ENCODE measurements at regions not wholly inside any gene's neighbourhood (a gene's known extent, or its start where the extent isn't known, plus 50 kb on each side); places are given as distances from the start of the nearest gene placed in this dataset.

DNA sequence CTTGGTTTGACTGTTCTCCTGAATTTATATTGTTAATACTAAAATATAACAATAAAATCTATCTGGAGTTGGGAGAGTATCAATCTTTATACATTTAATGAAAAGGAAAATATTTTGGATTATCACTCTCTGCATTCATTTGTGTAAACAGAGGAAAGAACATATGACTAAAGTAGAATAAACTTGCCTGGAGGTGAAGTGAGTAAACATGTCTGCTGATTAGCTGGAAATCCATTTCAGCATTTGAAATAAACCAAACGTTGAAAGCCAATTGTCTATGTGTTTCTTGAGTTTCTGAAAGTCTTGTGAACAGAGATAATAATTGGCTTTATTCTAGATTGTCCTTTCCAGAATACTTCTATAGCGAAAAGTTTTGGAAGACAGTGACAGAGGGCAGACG lies 776.2 kb downstream of the SEMA5A start:
- no peak overlapping the region for H3K27ac ChIP-seq (ENCODE audit: low read depth, low read length)
- H3K4me3 ChIP-seq (ENCODE audit: low read length in 3 of 3) = no peak overlapping the region

DNA sequence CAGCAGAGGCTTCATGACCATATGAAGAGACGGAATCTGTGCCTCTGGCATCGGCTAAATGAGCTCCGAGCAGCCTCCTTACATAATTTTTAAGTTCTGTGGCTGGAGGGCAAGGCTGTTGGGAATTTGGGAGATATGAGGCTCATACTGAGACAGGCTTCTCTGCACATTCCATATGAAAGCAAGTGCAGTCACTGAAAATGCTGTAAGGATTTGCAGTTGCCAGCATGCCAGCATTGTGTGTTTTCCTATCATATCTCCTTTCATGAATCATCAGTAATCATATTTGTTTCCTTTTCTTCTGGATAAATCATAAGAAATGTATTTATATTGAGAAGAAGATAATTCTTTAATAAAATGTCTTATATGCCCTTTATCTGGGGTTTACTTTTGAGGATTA lies 775.4 kb downstream of the SEMA5A start:
- no peaks in the 10 kb centered on the region for H3K4me1 ChIP-seq (ENCODE audit: control insufficient read depth in 3 of 3, insufficient read depth in 3 of 3, low read length in 3 of 3)
- no peak overlapping the region for H3K4me3 ChIP-seq (ENCODE audit: low read length in 3 of 3)
- no peak overlapping the region for H3K27ac ChIP-seq (ENCODE audit: low read depth, low read length)
- H3K36me3 ChIP-seq (ENCODE audit: control insufficient read depth in 3 of 3, insufficient read depth in 3 of 3, low read length in 3 of 3) = no peaks in the 10 kb centered on the region
- no peak overlapping the region for H3K9ac ChIP-seq (ENCODE audit: low read depth in 1 of 3, low read length in 3 of 3)
- no peaks in the 10 kb centered on the region for H3K9me3 ChIP-seq (ENCODE audit: control insufficient read depth in 3 of 3, low read length in 3 of 3)
- H3K27me3 ChIP-seq (ENCODE audit: control insufficient read depth in 3 of 3, insufficient read depth in 3 of 3, low read length in 3 of 3) = no peaks in the 10 kb centered on the region

More for the DNA sequence above, 776.2 kb downstream of the SEMA5A start:
- no peaks in the 10 kb centered on the region for H3K9me3 ChIP-seq (ENCODE audit: control insufficient read depth in 3 of 3, low read length in 3 of 3)
- no peaks in the 10 kb centered on the region for H3K4me1 ChIP-seq (ENCODE audit: control insufficient read depth in 3 of 3, insufficient read depth in 3 of 3, low read length in 3 of 3)
- no peaks in the 10 kb centered on the region for H3K27me3 ChIP-seq (ENCODE audit: control insufficient read depth in 3 of 3, insufficient read depth in 3 of 3, low read length in 3 of 3)
- H3K36me3 ChIP-seq (ENCODE audit: control insufficient read depth in 3 of 3, insufficient read depth in 3 of 3, low read length in 3 of 3) = no peaks in the 10 kb centered on the region
- H3K9ac ChIP-seq (ENCODE audit: low read depth in 1 of 3, low read length in 3 of 3) = no peak overlapping the region

DNA sequence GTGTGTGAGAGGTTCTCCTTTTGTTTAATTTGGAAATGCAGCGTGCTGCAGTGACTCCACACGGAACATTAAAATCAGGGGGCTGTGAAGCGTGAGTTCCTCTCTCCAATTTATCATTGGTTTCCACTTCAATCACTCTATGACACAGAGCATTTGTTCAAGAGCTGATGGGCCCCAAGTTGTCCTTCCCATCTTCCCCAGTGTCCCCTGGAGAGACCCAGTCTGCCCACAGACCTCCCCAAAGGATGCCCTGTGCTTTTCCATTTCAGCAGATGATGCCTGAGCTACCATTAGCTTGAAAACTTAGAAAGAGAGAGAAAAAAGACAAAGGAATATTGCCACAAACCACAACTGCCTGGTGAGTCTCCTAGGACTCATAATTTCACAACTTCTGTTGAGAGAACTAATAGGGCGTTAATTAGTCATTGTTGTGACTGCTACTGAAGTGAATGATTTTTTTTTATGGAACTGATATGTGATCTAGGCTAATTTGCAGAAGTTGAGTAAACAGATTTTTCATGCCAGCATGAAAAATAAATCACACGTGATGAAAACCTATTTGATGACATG lies 772.7 kb downstream of the SEMA5A start:
- no peak overlapping the region for H3K9ac ChIP-seq (ENCODE audit: low read depth in 1 of 3, low read length in 3 of 3)
- no peak overlapping the region for H3K4me3 ChIP-seq (ENCODE audit: low read length in 3 of 3)
- H3K4me1 ChIP-seq (ENCODE audit: control insufficient read depth in 3 of 3, insufficient read depth in 3 of 3, low read length in 3 of 3) = no peaks in the 10 kb centered on the region
- H3K36me3 ChIP-seq (ENCODE audit: control insufficient read depth in 3 of 3, insufficient read depth in 3 of 3, low read length in 3 of 3) = no peaks in the 10 kb centered on the region
- no peaks in the 10 kb centered on the region for H3K9me3 ChIP-seq (ENCODE audit: control insufficient read depth in 3 of 3, low read length in 3 of 3)
- no peak overlapping the region for H3K27ac ChIP-seq (ENCODE audit: low read depth, low read length)
- H3K27me3 ChIP-seq (ENCODE audit: control insufficient read depth in 3 of 3, insufficient read depth in 3 of 3, low read length in 3 of 3) = no peaks in the 10 kb centered on the region

DNA sequence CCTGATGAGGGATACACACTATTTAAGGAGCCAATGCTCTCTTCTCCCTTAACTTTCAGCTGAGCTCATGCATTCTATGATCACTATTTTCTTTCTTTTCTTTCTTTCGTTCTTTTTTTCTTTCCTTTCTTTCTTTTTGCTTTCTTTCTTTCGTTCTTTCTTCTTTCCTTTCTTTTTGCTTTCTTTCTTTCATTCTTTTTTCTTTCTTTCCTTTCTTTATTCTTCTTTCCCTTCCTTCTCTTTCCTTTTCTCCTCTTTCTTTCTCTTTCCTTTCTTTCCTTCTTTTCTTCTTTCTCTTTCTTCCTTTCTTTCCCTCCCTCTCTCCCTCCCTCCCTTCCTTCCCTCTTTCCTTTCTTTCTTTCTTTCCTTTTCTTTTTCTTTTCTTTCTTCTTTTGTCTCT lies 761.2 kb downstream of the SEMA5A start:
- H3K4me1 ChIP-seq (ENCODE audit: control insufficient read depth in 3 of 3, insufficient read depth in 3 of 3, low read length in 3 of 3) = no peaks in the 10 kb centered on the region
- H3K36me3 ChIP-seq (ENCODE audit: control insufficient read depth in 3 of 3, insufficient read depth in 3 of 3, low read length in 3 of 3) = no peaks in the 10 kb centered on the region
- H3K27me3 ChIP-seq (ENCODE audit: control insufficient read depth in 3 of 3, insufficient read depth in 3 of 3, low read length in 3 of 3) = no peaks in the 10 kb centered on the region
- no peak overlapping the region for H3K4me3 ChIP-seq (ENCODE audit: low read length in 3 of 3)
- H3K9ac ChIP-seq (ENCODE audit: low read depth in 1 of 3, low read length in 3 of 3) = no peak overlapping the region
- H3K9me3 ChIP-seq (ENCODE audit: control insufficient read depth in 3 of 3, low read length in 3 of 3) = no peaks in the 10 kb centered on the region
- no peak overlapping the region for H3K27ac ChIP-seq (ENCODE audit: low read depth, low read length)

DNA sequence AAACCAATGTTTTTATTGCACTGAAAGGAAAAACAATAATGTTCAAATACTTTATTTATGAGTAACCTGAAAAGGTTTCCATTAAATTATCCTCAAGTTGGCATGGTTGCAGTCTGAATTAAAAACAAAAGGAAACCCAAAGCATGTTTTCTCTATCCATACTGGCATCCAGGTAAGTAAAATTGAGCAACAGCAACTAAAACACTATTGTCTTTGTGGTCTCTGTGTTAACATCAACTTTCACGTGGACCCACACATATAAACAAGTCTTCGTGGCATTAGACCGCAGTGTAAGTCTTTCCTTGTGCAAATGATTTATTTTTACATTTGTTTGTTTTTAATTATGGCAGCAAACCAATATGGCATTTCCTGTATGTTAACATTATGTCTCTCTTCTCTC lies 757.6 kb downstream of the SEMA5A start:
- Histone ChIP-seq H3K27me3 (ENCODE audit: control insufficient read depth in 3 of 3, insufficient read depth in 3 of 3, low read length in 3 of 3) (no peaks in the 10 kb centered on the region), H3K9me3 (ENCODE audit: control insufficient read depth in 3 of 3, low read length in 3 of 3) (no peaks in the 10 kb centered on the region), H3K36me3 (ENCODE audit: control insufficient read depth in 3 of 3, insufficient read depth in 3 of 3, low read length in 3 of 3) (no peaks in the 10 kb centered on the region), H3K4me1 (ENCODE audit: control insufficient read depth in 3 of 3, insufficient read depth in 3 of 3, low read length in 3 of 3) (no peaks in the 10 kb centered on the region), H3K27ac (ENCODE audit: low read depth, low read length) (no peak overlapping the region), H3K4me3 (ENCODE audit: low read length in 3 of 3) (no peak overlapping the region), H3K9ac (ENCODE audit: low read depth in 1 of 3, low read length in 3 of 3) (no peak overlapping the region)

DNA sequence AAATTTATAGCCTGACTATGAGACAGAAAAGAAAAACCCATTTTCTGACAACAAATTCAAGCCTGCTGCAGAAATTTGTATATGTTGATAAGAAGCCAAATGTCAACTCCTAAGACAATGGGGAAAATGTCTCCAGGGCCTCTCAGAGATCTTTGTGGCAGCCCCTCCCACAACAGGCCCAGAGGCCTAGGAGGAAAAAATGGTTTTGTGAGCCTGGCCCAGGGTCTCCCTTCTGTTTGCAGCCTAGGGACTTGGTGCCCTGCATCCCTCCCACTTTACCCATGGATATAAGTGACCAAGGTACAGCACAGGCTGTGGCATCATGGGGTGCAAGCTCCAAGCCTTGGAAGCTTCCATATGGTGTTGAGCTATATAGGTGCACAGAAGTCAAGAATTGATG lies 740.2 kb downstream of the SEMA5A start:
- Histone ChIP-seq H3K9ac (ENCODE audit: low read depth in 1 of 3, low read length in 3 of 3) (no peak overlapping the region), H3K9me3 (ENCODE audit: control insufficient read depth in 3 of 3, low read length in 3 of 3) (peaks cover 0 to 3% (median 0%) of the 10 kb centered on the region in 3 donors), H3K4me1 (ENCODE audit: control insufficient read depth in 3 of 3, insufficient read depth in 3 of 3, low read length in 3 of 3) (no peaks in the 10 kb centered on the region)

DNA sequence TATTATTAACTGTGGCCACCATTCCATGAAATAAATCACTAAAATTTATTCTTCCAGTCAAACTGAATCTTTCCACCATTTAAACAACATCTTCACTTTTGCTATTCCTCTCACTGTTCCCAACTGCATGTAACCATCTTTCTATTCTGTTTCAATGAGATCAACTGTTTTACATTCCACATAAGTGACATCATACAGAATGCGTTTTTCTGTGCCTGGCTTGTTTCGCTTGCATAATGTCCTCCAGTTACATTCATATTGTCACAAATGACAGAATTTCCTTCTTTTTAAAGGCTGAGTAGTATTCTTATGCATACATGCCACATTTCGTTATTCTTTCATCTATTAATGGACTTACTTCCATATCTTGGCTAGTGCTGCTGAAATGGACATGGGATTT lies 738.2 kb downstream of the SEMA5A start:
- Histone ChIP-seq H3K4me3 (ENCODE audit: low read length in 3 of 3) (no peak overlapping the region), H3K9me3 (ENCODE audit: control insufficient read depth in 3 of 3, low read length in 3 of 3) (peaks cover 0 to 3% (median 0%) of the 10 kb centered on the region in 3 donors)

More for the DNA sequence above, 740.2 kb downstream of the SEMA5A start:
- Histone ChIP-seq H3K36me3 (ENCODE audit: control insufficient read depth in 3 of 3, insufficient read depth in 3 of 3, low read length in 3 of 3) (no peaks in the 10 kb centered on the region), H3K4me3 (ENCODE audit: low read length in 3 of 3) (no peak overlapping the region), H3K27ac (ENCODE audit: low read depth, low read length) (no peak overlapping the region), H3K27me3 (ENCODE audit: control insufficient read depth in 3 of 3, insufficient read depth in 3 of 3, low read length in 3 of 3) (no peaks in the 10 kb centered on the region)

DNA sequence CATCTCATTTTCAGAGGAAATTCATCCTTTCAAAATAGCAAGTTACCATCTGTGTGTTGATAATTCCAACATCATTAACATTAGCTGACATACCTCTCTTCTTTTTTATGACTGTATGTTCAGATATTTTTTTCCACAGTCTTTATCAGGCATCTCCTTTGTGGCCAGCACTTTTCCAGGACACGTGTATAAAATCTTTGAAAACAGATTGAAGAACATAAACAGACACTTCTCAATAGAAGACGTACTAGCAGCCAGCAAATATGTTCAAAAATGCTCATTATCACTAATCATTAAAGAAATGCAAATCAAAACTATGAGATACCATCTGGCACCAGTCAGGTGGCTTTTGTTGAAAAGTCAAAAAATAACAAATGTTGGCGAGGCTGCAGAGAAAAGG lies 734.3 kb downstream of the SEMA5A start:
- no peaks in the 10 kb centered on the region for H3K36me3 ChIP-seq (ENCODE audit: control insufficient read depth in 3 of 3, insufficient read depth in 3 of 3, low read length in 3 of 3)
- H3K9me3 ChIP-seq (ENCODE audit: control insufficient read depth in 3 of 3, low read length in 3 of 3) = peaks cover 0 to 3% (median 2%) of the 10 kb centered on the region in 3 donors
- H3K27ac ChIP-seq (ENCODE audit: low read depth, low read length) = no peak overlapping the region
- no peak overlapping the region for H3K4me3 ChIP-seq (ENCODE audit: low read length in 3 of 3)
- H3K27me3 ChIP-seq (ENCODE audit: control insufficient read depth in 3 of 3, insufficient read depth in 3 of 3, low read length in 3 of 3) = no peaks in the 10 kb centered on the region
- no peaks in the 10 kb centered on the region for H3K4me1 ChIP-seq (ENCODE audit: control insufficient read depth in 3 of 3, insufficient read depth in 3 of 3, low read length in 3 of 3)
- H3K9ac ChIP-seq (ENCODE audit: low read depth in 1 of 3, low read length in 3 of 3) = no peak overlapping the region

More for the DNA sequence above, 738.2 kb downstream of the SEMA5A start:
- Histone ChIP-seq H3K9ac (ENCODE audit: low read depth in 1 of 3, low read length in 3 of 3) (no peak overlapping the region), H3K27me3 (ENCODE audit: control insufficient read depth in 3 of 3, insufficient read depth in 3 of 3, low read length in 3 of 3) (no peaks in the 10 kb centered on the region), H3K27ac (ENCODE audit: low read depth, low read length) (no peak overlapping the region), H3K36me3 (ENCODE audit: control insufficient read depth in 3 of 3, insufficient read depth in 3 of 3, low read length in 3 of 3) (no peaks in the 10 kb centered on the region), H3K4me1 (ENCODE audit: control insufficient read depth in 3 of 3, insufficient read depth in 3 of 3, low read length in 3 of 3) (no peaks in the 10 kb centered on the region)

DNA sequence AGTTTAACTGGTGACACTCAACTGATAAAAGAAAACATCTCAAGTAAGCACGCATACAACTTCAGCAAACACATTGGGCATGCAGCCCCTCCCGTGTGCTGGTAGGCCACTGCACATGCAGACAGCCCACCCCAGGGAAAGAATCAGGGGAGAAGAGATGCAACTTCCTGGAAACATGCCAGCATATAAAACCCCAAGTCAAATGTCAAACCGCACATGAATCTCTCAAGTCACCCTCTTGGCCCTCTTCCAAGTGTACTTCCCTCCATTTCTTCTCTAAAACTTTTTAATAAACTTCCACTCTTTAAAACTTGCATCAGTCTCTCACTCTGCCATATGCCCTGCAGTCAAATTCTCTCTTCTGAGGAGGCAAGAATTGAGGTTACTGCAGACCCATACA lies 732.7 kb downstream of the SEMA5A start:
- Histone ChIP-seq H3K36me3 (ENCODE audit: control insufficient read depth in 3 of 3, insufficient read depth in 3 of 3, low read length in 3 of 3) (no peaks in the 10 kb centered on the region), H3K9me3 (ENCODE audit: control insufficient read depth in 3 of 3, low read length in 3 of 3) (peaks cover 0 to 2% (median 0%) of the 10 kb centered on the region in 3 donors), H3K9ac (ENCODE audit: low read depth in 1 of 3, low read length in 3 of 3) (no peak overlapping the region), H3K4me1 (ENCODE audit: control insufficient read depth in 3 of 3, insufficient read depth in 3 of 3, low read length in 3 of 3) (no peaks in the 10 kb centered on the region), H3K27me3 (ENCODE audit: control insufficient read depth in 3 of 3, insufficient read depth in 3 of 3, low read length in 3 of 3) (no peaks in the 10 kb centered on the region), H3K27ac (ENCODE audit: low read depth, low read length) (no peak overlapping the region), H3K4me3 (ENCODE audit: low read length in 3 of 3) (no peak overlapping the region)

DNA sequence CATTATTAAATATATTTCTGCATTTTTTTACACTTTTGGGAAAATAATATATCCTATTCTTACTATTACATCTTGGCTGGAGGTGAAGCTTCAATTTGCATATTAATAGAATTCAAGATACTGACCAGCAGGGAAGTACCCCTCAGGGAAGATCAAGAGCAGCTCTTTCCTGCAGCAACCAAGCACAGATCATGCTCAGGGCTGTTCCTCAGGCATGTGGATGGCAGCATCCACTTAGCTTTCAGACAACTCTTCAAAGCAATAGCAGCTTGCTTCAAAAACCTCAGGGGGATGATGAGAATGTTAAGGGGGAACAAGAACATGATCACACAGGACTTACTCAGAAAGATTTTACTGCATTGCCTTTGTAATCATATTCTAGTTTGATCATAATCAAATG lies 731.8 kb downstream of the SEMA5A start:
- Histone ChIP-seq H3K9me3 (ENCODE audit: control insufficient read depth in 3 of 3, low read length in 3 of 3) (peaks cover 0 to 2% (median 0%) of the 10 kb centered on the region in 3 donors), H3K4me1 (ENCODE audit: control insufficient read depth in 3 of 3, insufficient read depth in 3 of 3, low read length in 3 of 3) (no peaks in the 10 kb centered on the region), H3K27ac (ENCODE audit: low read depth, low read length) (no peak overlapping the region), H3K9ac (ENCODE audit: low read depth in 1 of 3, low read length in 3 of 3) (no peak overlapping the region), H3K27me3 (ENCODE audit: control insufficient read depth in 3 of 3, insufficient read depth in 3 of 3, low read length in 3 of 3) (no peaks in the 10 kb centered on the region), H3K36me3 (ENCODE audit: control insufficient read depth in 3 of 3, insufficient read depth in 3 of 3, low read length in 3 of 3) (no peaks in the 10 kb centered on the region), H3K4me3 (ENCODE audit: low read length in 3 of 3) (no peak overlapping the region)

Data from skeletal muscle tissue (tissue), 3 donors.